HEK293 (cell line): ENCODE measurements at regions not wholly inside any gene's neighbourhood (a gene's known extent, or its start where the extent isn't known, plus 50 kb on each side); places are given as distances from the start of the nearest gene placed in this dataset.
"Not testable (repeated sequence)": the region's sequence is repeated elsewhere in the genome, so short reads cannot be mapped to it uniquely, and the experiment has no call there.

ENCODE experiments used
- CTCF ChIA-PET: fragments of 350-600 bp; formaldehyde crosslinking; extraction: SDS; loops from one replicate; lab custom pipeline; 2021; ENCODE audit warnings: antibody characterized with exemption; lab: Yijun Ruan, JAX
- POLR2A ChIA-PET: fragments of 300-600 bp; formaldehyde crosslinking; extraction: SDS; loops from one replicate; lab custom pipeline; 2020; ENCODE audit warnings: antibody characterized with exemption, inconsistent platforms; lab: Yijun Ruan, JAX
- H3K27ac ChIP-seq: fragments of 200-500 bp; sonication (Bioruptor generic); 2 replicates; pipeline ENCODE4 v1.5.1; 2014; ENCODE audit warnings: low read depth, low read length, control low read depth, inconsistent platforms; ENCODE audit errors: extremely low read depth
- H3K36me3 ChIP-seq, 2 experiments: fragments of 200-500 bp in 1 of 2; sonication (Bioruptor generic) in 1 of 2; 1 replicate in 1 of 2; 2 replicates in 1 of 2; pipeline ENCODE4 v1.5.1; 2014 to 2017; ENCODE audit warnings: inconsistent platforms in 2 of 2, low read length in 2 of 2; ENCODE audit not compliant: control insufficient read depth in 2 of 2, insufficient read depth in 1 of 2
- H3K4me1 ChIP-seq: fragments of 200-500 bp; sonication (Bioruptor generic); 2 replicates; pipeline ENCODE4 v1.5.1; 2014; ENCODE audit warnings: mild to moderate bottlenecking, low read length, inconsistent platforms; ENCODE audit not compliant: control insufficient read depth, insufficient read depth
- H3K4me3 ChIP-seq: 2 replicates; pipeline ENCODE4 v1.5.1; 2011; ENCODE audit warnings: low read depth, mild to moderate bottlenecking, control low read depth, low read length, moderate library complexity
- H3K9me3 ChIP-seq: fragments of 200-500 bp; sonication (Bioruptor generic); 2 replicates; pipeline ENCODE4 v1.5.1; 2014; ENCODE audit warnings: low read depth, low read length, inconsistent platforms; ENCODE audit not compliant: control insufficient read depth, insufficient read depth
- KLF16 ChIP-seq: fragments of 450-650 bp; formaldehyde crosslinking; IDR thresholded peaks from 2 replicates; pipeline ENCODE4 v1.5.1; 2017; ENCODE audit warnings: missing biosample characterization, missing genetic modification characterization
- KLF9 ChIP-seq: fragments of 450-650 bp; formaldehyde crosslinking; IDR thresholded peaks from 2 replicates; pipeline ENCODE4 v1.5.1; 2016; ENCODE audit warnings: missing biosample characterization, missing genetic modification characterization, low read depth
- SCRT2 ChIP-seq: fragments of 450-650 bp; formaldehyde crosslinking; IDR thresholded peaks from 2 replicates; pipeline ENCODE4 v1.5.1; 2016; ENCODE audit warnings: missing biosample characterization, missing genetic modification characterization
- ZBTB26 ChIP-seq: fragments of 450-650 bp; formaldehyde crosslinking; optimal IDR thresholded peaks from 2 replicates; pipeline ENCODE3; 2016; ENCODE audit warnings: missing biosample characterization, mild to moderate bottlenecking, missing genetic modification characterization
- ZFP69B ChIP-seq: fragments of 450-650 bp; formaldehyde crosslinking; IDR thresholded peaks from 2 replicates; pipeline ENCODE4 v1.5.1; 2016; ENCODE audit warnings: missing biosample characterization, missing genetic modification characterization
- ZNF366 ChIP-seq: fragments of 450-650 bp; formaldehyde crosslinking; conservative IDR thresholded peaks from 2 replicates; pipeline ENCODE4 v1.5.1; 2016; ENCODE audit warnings: missing biosample characterization, missing genetic modification characterization
- ZNF433 ChIP-seq: fragments of 450-650 bp; formaldehyde crosslinking; IDR thresholded peaks from 2 replicates; pipeline ENCODE4 v1.5.1; 2016; ENCODE audit warnings: missing biosample characterization, missing genetic modification characterization, low read depth
- ZNF48 ChIP-seq: fragments of 450-650 bp; formaldehyde crosslinking; IDR thresholded peaks from 2 replicates; pipeline ENCODE4 v1.5.1; 2016; ENCODE audit warnings: missing biosample characterization, missing genetic modification characterization
- ZNF549 ChIP-seq: fragments of 450-650 bp; IDR thresholded peaks from 2 replicates; pipeline ENCODE4 v1.5.1; 2018; ENCODE audit warnings: missing biosample characterization, missing genetic modification characterization, mild to moderate bottlenecking, inconsistent platforms, moderate library complexity
- ZNF580 ChIP-seq: fragments of 450-650 bp; formaldehyde crosslinking; IDR thresholded peaks from 2 replicates; pipeline ENCODE4 v1.5.1; 2016; ENCODE audit warnings: missing biosample characterization, missing genetic modification characterization
- ZNF626 ChIP-seq: fragments of 450-650 bp; sonication (Bioruptor Pico); formaldehyde crosslinking; IDR thresholded peaks from 2 replicates; pipeline ENCODE4 v1.5.1; 2018; ENCODE audit warnings: missing biosample characterization, missing genetic modification characterization, inconsistent platforms
- ZNF670 ChIP-seq: fragments of 450-650 bp; formaldehyde crosslinking; IDR thresholded peaks from 2 replicates; pipeline ENCODE4 v1.5.1; 2016; ENCODE audit warnings: missing biosample characterization, missing genetic modification characterization, low read depth
- TF ChIP-seq, protein P1 (sequence below): fragments of 450-650 bp; formaldehyde crosslinking; conservative IDR thresholded peaks from 2 replicates; pipeline ENCODE4 v1.5.1; 2016; ENCODE audit warnings: low read depth, missing biosample characterization, missing genetic modification characterization
- TF ChIP-seq, protein P2 (sequence below): fragments of 450-650 bp; formaldehyde crosslinking; IDR thresholded peaks from 2 replicates; pipeline ENCODE4 v1.5.1; 2016; ENCODE audit warnings: missing biosample characterization, missing genetic modification characterization
- TF ChIP-seq, protein P3 (sequence below): fragments of 450-650 bp; formaldehyde crosslinking; IDR thresholded peaks from 2 replicates; pipeline ENCODE4 v1.5.1; 2016; ENCODE audit warnings: missing biosample characterization, missing genetic modification characterization
- TF ChIP-seq, protein P4 (sequence below): fragments of 450-650 bp; formaldehyde crosslinking; IDR thresholded peaks from 2 replicates; pipeline ENCODE4 v1.5.1; 2017; ENCODE audit warnings: missing biosample characterization, missing genetic modification characterization

- Histone ChIP-seq H3K27ac (no peak overlapping the region), H3K9me3 (no peaks in the 10 kb centered on the region), H3K4me1 (no peaks in the 10 kb centered on the region), H3K4me3 (no peak overlapping the region), H3K36me3 (no peaks in the 10 kb centered on the region)
- TF ChIP-seq KLF9 (tag by site-specific recombination) (no peak), ZNF580 (no peak), ZNF48 (no peak), ZNF549 (tag by site-specific recombination) (no peak), ZNF433 (tag by site-specific recombination) (no peak), ZNF670 (tag by site-specific recombination) (no peak), ZNF366 (no peak), ZNF626 (tag by site-specific recombination) (no peak), ZBTB26 (tag by site-specific recombination) (no peak), ZFP69B (tag by site-specific recombination) (no peak), SCRT2 (tag by site-specific recombination) (no peak), KLF16 (tag by site-specific recombination) (no peak)
- TF ChIP-seq, protein P1, sequence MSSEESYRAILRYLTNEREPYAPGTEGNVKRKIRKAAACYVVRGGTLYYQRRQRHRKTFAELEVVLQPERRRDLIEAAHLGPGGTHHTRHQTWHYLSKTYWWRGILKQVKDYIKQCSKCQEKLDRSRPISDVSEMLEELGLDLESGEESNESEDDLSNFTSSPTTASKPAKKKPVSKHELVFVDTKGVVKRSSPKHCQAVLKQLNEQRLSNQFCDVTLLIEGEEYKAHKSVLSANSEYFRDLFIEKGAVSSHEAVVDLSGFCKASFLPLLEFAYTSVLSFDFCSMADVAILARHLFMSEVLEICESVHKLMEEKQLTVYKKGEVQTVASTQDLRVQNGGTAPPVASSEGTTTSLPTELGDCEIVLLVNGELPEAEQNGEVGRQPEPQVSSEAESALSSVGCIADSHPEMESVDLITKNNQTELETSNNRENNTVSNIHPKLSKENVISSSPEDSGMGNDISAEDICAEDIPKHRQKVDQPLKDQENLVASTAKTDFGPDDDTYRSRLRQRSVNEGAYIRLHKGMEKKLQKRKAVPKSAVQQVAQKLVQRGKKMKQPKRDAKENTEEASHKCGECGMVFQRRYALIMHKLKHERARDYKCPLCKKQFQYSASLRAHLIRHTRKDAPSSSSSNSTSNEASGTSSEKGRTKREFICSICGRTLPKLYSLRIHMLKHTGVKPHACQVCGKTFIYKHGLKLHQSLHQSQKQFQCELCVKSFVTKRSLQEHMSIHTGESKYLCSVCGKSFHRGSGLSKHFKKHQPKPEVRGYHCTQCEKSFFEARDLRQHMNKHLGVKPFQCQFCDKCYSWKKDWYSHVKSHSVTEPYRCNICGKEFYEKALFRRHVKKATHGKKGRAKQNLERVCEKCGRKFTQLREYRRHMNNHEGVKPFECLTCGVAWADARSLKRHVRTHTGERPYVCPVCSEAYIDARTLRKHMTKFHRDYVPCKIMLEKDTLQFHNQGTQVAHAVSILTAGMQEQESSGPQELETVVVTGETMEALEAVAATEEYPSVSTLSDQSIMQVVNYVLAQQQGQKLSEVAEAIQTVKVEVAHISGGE (tag by site-specific recombination) = no peak
- TF ChIP-seq, protein P2, sequence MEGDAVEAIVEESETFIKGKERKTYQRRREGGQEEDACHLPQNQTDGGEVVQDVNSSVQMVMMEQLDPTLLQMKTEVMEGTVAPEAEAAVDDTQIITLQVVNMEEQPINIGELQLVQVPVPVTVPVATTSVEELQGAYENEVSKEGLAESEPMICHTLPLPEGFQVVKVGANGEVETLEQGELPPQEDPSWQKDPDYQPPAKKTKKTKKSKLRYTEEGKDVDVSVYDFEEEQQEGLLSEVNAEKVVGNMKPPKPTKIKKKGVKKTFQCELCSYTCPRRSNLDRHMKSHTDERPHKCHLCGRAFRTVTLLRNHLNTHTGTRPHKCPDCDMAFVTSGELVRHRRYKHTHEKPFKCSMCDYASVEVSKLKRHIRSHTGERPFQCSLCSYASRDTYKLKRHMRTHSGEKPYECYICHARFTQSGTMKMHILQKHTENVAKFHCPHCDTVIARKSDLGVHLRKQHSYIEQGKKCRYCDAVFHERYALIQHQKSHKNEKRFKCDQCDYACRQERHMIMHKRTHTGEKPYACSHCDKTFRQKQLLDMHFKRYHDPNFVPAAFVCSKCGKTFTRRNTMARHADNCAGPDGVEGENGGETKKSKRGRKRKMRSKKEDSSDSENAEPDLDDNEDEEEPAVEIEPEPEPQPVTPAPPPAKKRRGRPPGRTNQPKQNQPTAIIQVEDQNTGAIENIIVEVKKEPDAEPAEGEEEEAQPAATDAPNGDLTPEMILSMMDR (tag by site-specific recombination) = no peak
- TF ChIP-seq, protein P3, sequence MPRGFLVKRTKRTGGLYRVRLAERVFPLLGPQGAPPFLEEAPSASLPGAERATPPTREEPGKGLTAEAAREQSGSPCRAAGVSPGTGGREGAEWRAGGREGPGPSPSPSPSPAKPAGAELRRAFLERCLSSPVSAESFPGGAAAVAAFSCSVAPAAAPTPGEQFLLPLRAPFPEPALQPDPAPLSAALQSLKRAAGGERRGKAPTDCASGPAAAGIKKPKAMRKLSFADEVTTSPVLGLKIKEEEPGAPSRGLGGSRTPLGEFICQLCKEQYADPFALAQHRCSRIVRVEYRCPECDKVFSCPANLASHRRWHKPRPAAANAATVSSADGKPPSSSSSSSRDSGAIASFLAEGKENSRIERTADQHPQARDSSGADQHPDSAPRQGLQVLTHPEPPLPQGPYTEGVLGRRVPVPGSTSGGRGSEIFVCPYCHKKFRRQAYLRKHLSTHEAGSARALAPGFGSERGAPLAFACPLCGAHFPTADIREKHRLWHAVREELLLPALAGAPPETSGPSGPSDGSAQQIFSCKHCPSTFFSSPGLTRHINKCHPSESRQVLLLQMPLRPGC (tag by site-specific recombination) = no peak
- POLR2A ChIA-PET = no interaction called here
- CTCF ChIA-PET = interaction anchor here (0.7 kb wide), 1 partner anchor 236 kb away, joined by 3 read pairs; no protein-coding TSS in a partner anchor
Measured at GRCh38 chr4:18103876-18104605, 82.5 kb upstream of the LCORL start.

DNA sequence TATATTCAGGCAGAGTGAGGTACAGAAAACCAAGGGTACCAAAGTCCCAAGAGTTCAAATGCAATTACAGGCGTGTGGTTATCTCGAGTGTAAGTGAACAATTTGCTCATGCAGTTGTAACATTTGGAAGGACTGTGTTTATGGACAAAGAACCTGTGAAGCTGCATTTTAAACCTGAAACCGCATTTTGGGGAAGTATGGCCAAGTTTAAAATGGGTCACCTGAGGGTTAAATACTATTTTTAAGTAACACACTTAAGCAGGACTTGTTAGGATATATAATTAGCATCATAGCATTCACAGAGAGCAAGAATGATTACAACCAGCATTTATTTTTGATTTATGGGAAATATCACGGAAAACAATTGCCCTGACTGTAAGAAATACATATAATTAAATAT is 79.1 kb upstream of the LCORL start:
- H3K36me3 ChIP-seq = no peaks in the 10 kb centered on the region
- no peaks in the 10 kb centered on the region for H3K9me3 ChIP-seq
- TF ChIP-seq, protein P4, sequence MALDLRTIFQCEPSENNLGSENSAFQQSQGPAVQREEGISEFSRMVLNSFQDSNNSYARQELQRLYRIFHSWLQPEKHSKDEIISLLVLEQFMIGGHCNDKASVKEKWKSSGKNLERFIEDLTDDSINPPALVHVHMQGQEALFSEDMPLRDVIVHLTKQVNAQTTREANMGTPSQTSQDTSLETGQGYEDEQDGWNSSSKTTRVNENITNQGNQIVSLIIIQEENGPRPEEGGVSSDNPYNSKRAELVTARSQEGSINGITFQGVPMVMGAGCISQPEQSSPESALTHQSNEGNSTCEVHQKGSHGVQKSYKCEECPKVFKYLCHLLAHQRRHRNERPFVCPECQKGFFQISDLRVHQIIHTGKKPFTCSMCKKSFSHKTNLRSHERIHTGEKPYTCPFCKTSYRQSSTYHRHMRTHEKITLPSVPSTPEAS (tag by site-specific recombination) = no peak
- H3K27ac ChIP-seq = no peak overlapping the region
- ChIA-PET CTCF (interaction anchor here (0.6 kb wide), 1 partner anchor 165 kb away, joined by 3 read pairs; no protein-coding TSS in a partner anchor), POLR2A (no interaction called here)
- H3K4me1 ChIP-seq = no peaks in the 10 kb centered on the region
- H3K4me3 ChIP-seq = no peak overlapping the region

- H3K36me3 ChIP-seq, POLR2A ChIA-PET, CTCF ChIA-PET, H3K4me1 ChIP-seq, H3K9me3 ChIP-seq, H3K4me3 ChIP-seq, H3K27ac ChIP-seq: not testable (repeated sequence)
Measured at GRCh38 chr4:18090447-18090846, 68.9 kb upstream of the LCORL start.
